Panc1 (cell line): ENCODE measurements at regions not wholly inside any gene's neighbourhood (a gene's known extent, or its start where the extent isn't known, plus 50 kb on each side); places are given as distances from the start of the nearest gene placed in this dataset.

Experiments used
- ATAC-seq: fragments of 200-7000 bp; cut with Tn5 transposase; 2 replicates; pipeline ENCODE4 v1.9.1; 2020; ENCODE audit warnings: mild to moderate bottlenecking, moderate library complexity
- BruUV-seq: library from RNA; stranded (reverse); fragments of 400-500 nt; replicated peaks from 2 replicates; lab custom pipeline; 2021; lab: Mats Ljungman, UMichigan
- CTCF ChIA-PET: fragments of 300-600 bp; sonication (Branson Sonifier 250); formaldehyde crosslinking; loops from one replicate; lab custom pipeline; 2022; ENCODE audit warnings: antibody characterized with exemption; lab: Charles Lee
- POLR2A ChIA-PET: fragments of 300-600 bp; sonication (Branson Sonifier 250); formaldehyde crosslinking; loops from one replicate; lab custom pipeline; 2022; ENCODE audit warnings: antibody characterized with exemption; lab: Charles Lee
- DNase-seq: peaks from one replicate; pipeline ENCODE4 v3.0.0-alpha.2; 2010; ENCODE audit warnings: low read depth, low spot score
- H3K27ac ChIP-seq: 2 replicates; pipeline ENCODE4 v1.5.1; 2011; ENCODE audit warnings: mild to moderate bottlenecking, low read length, inconsistent platforms
- H3K27me3 ChIP-seq: fragments of 200-500 bp; sonication (Bioruptor generic); 2 replicates; pipeline ENCODE4 v1.6.0; 2014; ENCODE audit warnings: low read length, inconsistent platforms; ENCODE audit not compliant: control insufficient read depth, insufficient read depth
- H3K36me3 ChIP-seq: fragments of 200-500 bp; sonication (Bioruptor generic); 2 replicates; pipeline ENCODE4 v1.5.1; 2014; ENCODE audit warnings: inconsistent platforms, mild to moderate bottlenecking, low read length, moderate library complexity; ENCODE audit not compliant: control insufficient read depth, insufficient read depth
- H3K4me1 ChIP-seq: 2 replicates; pipeline ENCODE4 v1.5.1; 2011; ENCODE audit warnings: inconsistent platforms, mild to moderate bottlenecking, low read length, moderate library complexity; ENCODE audit not compliant: control insufficient read depth, insufficient read depth
- H3K4me3 ChIP-seq, 2 experiments: 2 replicates each; pipeline ENCODE4 v1.5.1; 2011 to 2012; ENCODE audit warnings: low read depth in 2 of 2, low read length in 2 of 2, mild to moderate bottlenecking in 2 of 2, inconsistent platforms in 1 of 2, moderate library complexity in 1 of 2
- H3K9me3 ChIP-seq: fragments of 200-500 bp; sonication (Bioruptor generic); 2 replicates; pipeline ENCODE4 v1.5.1; 2014; ENCODE audit warnings: low read depth, mild to moderate bottlenecking, inconsistent platforms, low read length, moderate library complexity; ENCODE audit not compliant: control insufficient read depth, insufficient read depth
- CTCF ChIP-seq: fragments of 450-650 bp; IDR thresholded peaks from 2 replicates; pipeline ENCODE4 v1.5.1; 2017; ENCODE audit warnings: mild to moderate bottlenecking
- POLR2AphosphoS5 ChIP-seq: IDR thresholded peaks from 2 replicates; pipeline ENCODE4 v1.6.1; 2012; ENCODE audit warnings: mild to moderate bottlenecking, low read depth, low read length, moderate library complexity
- REST ChIP-seq, 2 experiments: IDR thresholded peaks; 2 replicates each; pipeline ENCODE4 v1.6.1; 2011 to 2012; ENCODE audit warnings: low read depth in 2 of 2, control low read depth in 1 of 2, low read length in 1 of 2, mild to moderate bottlenecking in 1 of 2, moderate library complexity in 1 of 2; ENCODE audit not compliant: insufficient read depth in 1 of 2
- SIN3A ChIP-seq: IDR thresholded peaks from 2 replicates; pipeline ENCODE4 v1.6.1; 2012; ENCODE audit warnings: low read depth, mild to moderate bottlenecking, low read length, moderate library complexity, borderline replicate concordance; ENCODE audit not compliant: insufficient read depth
- TCF7L2 ChIP-seq: IDR thresholded peaks from 2 replicates; pipeline ENCODE4 v1.6.1; 2011; ENCODE audit warnings: mild to moderate bottlenecking, low read depth, low read length, inconsistent platforms
- in situ Hi-C: cut with HindIII; loops from 2 replicates; pipeline ENCODE4 v1.10.0; 2016; ENCODE audit warnings: low sequenced_read_pairs, low pct_unique_long_range_greater_than_20kb
- intact Hi-C: fragments of 100-400 bp; cut with micrococcal nuclease; formaldehyde crosslinking; loops from one replicate; pipeline ENCODE4 v1.10.0; 2022; ENCODE audit not compliant: unreplicated experiment

- CTCF ChIA-PET, result no interaction called here
- BruUV-seq, result no TSS peak
- intact Hi-C loops (no loop called here), in situ Hi-C loops (no loop called here)
- no peak for TF ChIP-seq TCF7L2
- no peak for TF ChIP-seq REST (IDR thresholded peaks at IDR 0.05; ENCODE audit: insufficient read depth in 1 of 2, low read depth in 2 of 2, low read length in 1 of 2)
- TF ChIP-seq CTCF, result no peak
- no peak for TF ChIP-seq SIN3A
- TF ChIP-seq POLR2AphosphoS5, result no peak
- no peaks in the 10 kb centered on the region for H3K9me3 ChIP-seq
- no peak overlapping the region for H3K4me3 ChIP-seq
- no peaks in the 10 kb centered on the region for H3K4me1 ChIP-seq
- no peak overlapping the region for H3K27ac ChIP-seq
- ATAC-seq (no peak), DNase-seq (no peak)
- H3K27me3 ChIP-seq, result no peaks in the 10 kb centered on the region
- POLR2A ChIA-PET, result no interaction called here
- H3K36me3 ChIP-seq, result no peaks in the 10 kb centered on the region
Observed at GRCh38 chr22:27183474-27183873, 526.1 kb downstream of the MIAT start.

- no peaks in the 10 kb centered on the region for H3K4me1 ChIP-seq
- H3K27ac ChIP-seq, result no peak overlapping the region
- H3K36me3 ChIP-seq, result no peaks in the 10 kb centered on the region
- ATAC-seq (no peak), DNase-seq (no peak)
- CTCF ChIA-PET, result no interaction called here
- H3K9me3 ChIP-seq, result no peaks in the 10 kb centered on the region
- POLR2A ChIA-PET, result no interaction called here
- no peaks in the 10 kb centered on the region for H3K27me3 ChIP-seq
- TF ChIP-seq SIN3A, result no peak
- TF ChIP-seq TCF7L2, result no peak
- TF ChIP-seq REST (IDR thresholded peaks at IDR 0.05; ENCODE audit: insufficient read depth in 1 of 2, low read depth in 2 of 2, low read length in 1 of 2), result no peak
- no peak for TF ChIP-seq POLR2AphosphoS5
- no peak for TF ChIP-seq CTCF
- H3K4me3 ChIP-seq, result no peak overlapping the region
- BruUV-seq, result no TSS peak
- in situ Hi-C loops, result no loop called here
- intact Hi-C loops, result no loop called here
Observed at GRCh38 chr22:27185099-27185709, 527.8 kb downstream of the MIAT start.
